OCI-LY1 (cell line): ENCODE measurements at regions not wholly inside any gene's neighbourhood (a gene's known extent, or its start where the extent isn't known, plus 50 kb on each side); places are given as distances from the start of the nearest gene placed in this dataset.

Source experiments
- H2AFZ ChIP-seq: fragments of 200-600 bp; sonication (generic), shearing (Covaris generic); 2 replicates; pipeline ENCODE4 v1.6.0; 2014; ENCODE audit warnings: antibody characterized with exemption, mild to moderate bottlenecking, low read length
- H3F3A ChIP-seq: fragments of 200-600 bp; sonication (generic), shearing (Covaris generic); 2 replicates; pipeline ENCODE4 v1.6.0; 2014; ENCODE audit warnings: mild to moderate bottlenecking, antibody characterized with exemption, low read length, moderate library complexity; ENCODE audit not compliant: insufficient read depth
- H3K27ac ChIP-seq: fragments of 200-600 bp; sonication (generic); 2 replicates; pipeline ENCODE4 v1.5.1; 2014; ENCODE audit warnings: low read length, mixed run types, mild to moderate bottlenecking, low read depth; ENCODE audit not compliant: poor library complexity, severe bottlenecking
- H3K27me3 ChIP-seq: fragments of 200-600 bp; sonication (generic); 2 replicates; pipeline ENCODE4 v1.6.0; 2014; ENCODE audit warnings: antibody characterized with exemption, mild to moderate bottlenecking, low read length, moderate library complexity; ENCODE audit not compliant: insufficient read depth
- H3K36me3 ChIP-seq: fragments of 200-600 bp; sonication (generic); 2 replicates; pipeline ENCODE4 v1.6.1; 2014; ENCODE audit warnings: mild to moderate bottlenecking, antibody characterized with exemption, low read length, moderate library complexity, mixed read lengths; ENCODE audit not compliant: insufficient read depth
- H3K4me1 ChIP-seq: fragments of 200-600 bp; sonication (generic); 2 replicates; pipeline ENCODE4 v1.5.1; 2014; ENCODE audit warnings: mild to moderate bottlenecking, low read length, moderate library complexity; ENCODE audit not compliant: insufficient read depth, severe bottlenecking
- H3K4me2 ChIP-seq: fragments of 200-600 bp; sonication (generic), shearing (Covaris generic); 2 replicates; pipeline ENCODE4 v1.6.1; 2014; ENCODE audit warnings: low read length
- H3K4me3 ChIP-seq: fragments of 200-600 bp; sonication (generic); 2 replicates; pipeline ENCODE4 v1.5.1; 2014; ENCODE audit warnings: low read length, low read depth, mild to moderate bottlenecking, mixed read lengths; ENCODE audit not compliant: poor library complexity, severe bottlenecking
- H3K79me2 ChIP-seq: fragments of 200-600 bp; shearing (Covaris generic); 2 replicates; pipeline ENCODE4 v1.6.1; 2016; ENCODE audit warnings: mixed run types, low read length, mixed read lengths; ENCODE audit not compliant: insufficient read depth
- H3K9ac ChIP-seq: fragments of 200-600 bp; sonication (generic), shearing (Covaris generic); 2 replicates; pipeline ENCODE4 v1.6.1; 2014; ENCODE audit warnings: mild to moderate bottlenecking, low read length, mixed read lengths
- H3K9me2 ChIP-seq: fragments of 200-600 bp; sonication (generic), shearing (Covaris generic); 2 replicates; pipeline ENCODE4 v1.6.1; 2014; ENCODE audit warnings: low read depth, mild to moderate bottlenecking, low read length, mixed read lengths
- H3K9me3 ChIP-seq: fragments of 200-600 bp; shearing (Covaris generic); 2 replicates; pipeline ENCODE4 v1.6.1; 2014; ENCODE audit warnings: low read length, mixed read lengths
- H4K20me1 ChIP-seq: fragments of 200-600 bp; sonication (generic), shearing (Covaris generic); 2 replicates; pipeline ENCODE4 v1.6.0; 2016; ENCODE audit warnings: mild to moderate bottlenecking, low read length; ENCODE audit not compliant: insufficient read depth
- CTCF ChIP-seq: fragments of 200-600 bp; sonication (generic), shearing (Covaris generic); IDR thresholded peaks from 2 replicates; pipeline ENCODE4 v1.5.1; 2017; ENCODE audit warnings: mild to moderate bottlenecking, antibody characterized with exemption, low read length, moderate library complexity, mixed read lengths
- EZH2 ChIP-seq: fragments of 200-600 bp; sonication (generic), shearing (Covaris generic); IDR thresholded peaks from 2 replicates; pipeline ENCODE4 v1.8.0; 2017; ENCODE audit warnings: borderline replicate concordance, mixed run types, mild to moderate bottlenecking, antibody characterized with exemption, low read length, moderate library complexity, mixed read lengths

DNA sequence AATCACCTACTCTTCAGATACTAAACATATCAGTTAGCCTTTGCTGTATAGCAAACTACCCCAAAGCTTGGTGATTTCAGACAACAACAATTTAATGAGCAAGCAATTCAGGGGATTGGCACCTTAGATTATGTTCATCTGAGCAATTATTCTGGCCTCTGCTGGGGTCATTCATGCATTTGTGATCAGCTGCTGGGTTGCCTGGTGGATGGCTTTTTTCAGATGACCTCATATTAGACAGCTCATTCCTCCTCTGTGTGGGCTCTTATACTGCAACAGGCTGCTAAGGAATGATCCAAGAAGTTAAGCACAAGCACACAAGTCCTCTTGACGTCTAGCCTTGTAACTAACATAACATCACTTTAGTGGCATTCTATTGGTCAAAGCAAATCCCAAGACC lies 153.0 kb upstream of the PPP1R2C start:
- Histone ChIP-seq H3K27me3 (no peaks in the 10 kb centered on the region), H4K20me1 (no peaks in the 10 kb centered on the region), H3F3A (no peaks in the 10 kb centered on the region), H3K4me3 (no peak overlapping the region), H3K79me2 (no peaks in the 10 kb centered on the region), H3K9me2 (no peaks in the 10 kb centered on the region), H3K4me1 (peaks cover 36% of the 10 kb centered on the region), H3K9me3 (0 out of 2 replicates have a peak, but pooled peaks cover 2% of the 10 kb centered on the region), H2AFZ (no peak overlapping the region), H3K9ac (no peak overlapping the region), H3K27ac (no peak overlapping the region), H3K36me3 (no peaks in the 10 kb centered on the region), H3K4me2 (no peak overlapping the region)
- TF ChIP-seq EZH2 (no peak), CTCF (no peak)

GRCh38 chrX:42933187-42933586 lies 155.2 kb upstream of the PPP1R2C start:
- Histone ChIP-seq H3K4me2 (peak overlapping the region; percentile 62; the same call in 1 of the 2 replicates), H3F3A (no peaks in the 10 kb centered on the region), H3K9ac (peak overlapping the region; percentile 78; the same call in 1 of the 2 replicates), H3K4me1 (peaks cover 40% of the 10 kb centered on the region), H3K27me3 (no peaks in the 10 kb centered on the region), H3K9me2 (no peaks in the 10 kb centered on the region), H2AFZ (no peak overlapping the region), H3K9me3 (peaks cover 2% of the 10 kb centered on the region; the same call in 1 of the 2 replicates), H3K79me2 (no peaks in the 10 kb centered on the region), H4K20me1 (no peaks in the 10 kb centered on the region), H3K36me3 (no peaks in the 10 kb centered on the region; the same call in 1 of the 2 replicates), H3K27ac (peak overlapping the region; percentile 99), H3K4me3 (no peak overlapping the region)
- TF ChIP-seq EZH2 (no peak), CTCF (no peak)

DNA sequence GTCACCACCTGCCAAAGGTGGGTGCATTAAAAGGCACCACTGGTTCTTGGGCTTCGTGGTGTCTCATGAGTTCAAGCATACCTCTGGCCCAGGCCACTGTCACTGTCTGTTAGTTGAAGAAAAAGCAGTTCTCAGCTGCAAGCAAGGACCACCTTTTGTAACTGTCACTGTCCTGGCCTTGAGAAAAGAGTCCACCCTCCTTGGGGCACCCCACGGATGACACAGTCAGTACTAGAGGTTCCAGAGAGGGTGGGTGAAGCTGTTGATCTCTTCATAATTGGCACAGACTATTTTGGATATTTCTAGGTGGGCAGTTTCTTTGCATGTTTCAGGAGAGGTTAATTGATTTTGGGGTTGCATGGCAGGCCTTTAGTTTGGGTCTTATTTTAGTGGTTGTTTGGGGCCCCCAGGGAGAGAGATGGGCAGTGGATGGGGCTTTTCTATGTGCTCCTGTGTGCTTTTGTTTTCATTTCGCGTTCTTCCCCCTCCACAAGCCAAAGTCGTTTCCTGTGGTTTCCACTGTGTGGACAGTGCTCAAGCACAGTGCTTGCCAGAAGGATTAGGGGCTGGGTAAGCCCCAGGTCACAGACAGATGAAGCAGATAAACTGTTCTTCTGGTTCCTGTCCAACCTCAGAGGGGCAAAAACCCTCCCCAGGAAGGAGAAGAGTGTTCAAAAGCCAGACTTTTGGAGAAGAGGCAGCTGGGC lies 156.2 kb upstream of the PPP1R2C start:
- Histone ChIP-seq H3K9me3 (peaks cover 5% of the 10 kb centered on the region; the same call in 1 of the 2 replicates), H2AFZ (peak overlapping the region; percentile 47; the same call in 1 of the 2 replicates), H3K27ac (peak overlapping the region; percentile 99), H3K4me2 (peak overlapping the region; percentile 62), H3K4me3 (peak overlapping the region; percentile 31), H3K36me3 (no peaks in the 10 kb centered on the region; the same call in 1 of the 2 replicates), H3K9me2 (no peaks in the 10 kb centered on the region), H3K79me2 (no peaks in the 10 kb centered on the region), H3F3A (no peaks in the 10 kb centered on the region), H3K27me3 (no peaks in the 10 kb centered on the region), H4K20me1 (no peaks in the 10 kb centered on the region), H3K4me1 (peaks cover 40% of the 10 kb centered on the region), H3K9ac (peak overlapping the region; percentile 78)
- TF ChIP-seq EZH2: no peak
